Psoas muscle (tissue), 7 donors: ENCODE measurements at regions not wholly inside any gene's neighbourhood (a gene's known extent, or its start where the extent isn't known, plus 50 kb on each side); places are given as distances from the start of the nearest gene placed in this dataset.

Experiments
- ATAC-seq, 4 donors: fragments of 200-7000 bp; cut with Tn5 transposase; one replicate each; pipeline ENCODE4 v1.9.1; 2020; ENCODE audit warnings: moderate library complexity in 3 of 4, mild to moderate bottlenecking in 2 of 4
- DNase-seq, 2 donors: peaks; one replicate each; pipeline ENCODE4 v3.0.0-alpha.2; 2020
- H3K27ac ChIP-seq: fragments of 200-600 bp; one replicate; pipeline ENCODE4 v1.8.0; 2022
- H3K27me3 ChIP-seq, 3 donors: fragments of 200-600 bp in 1 of 3; one replicate each; pipeline versions ENCODE4 v1.6.1 to v1.8.0; 2013 to 2022; ENCODE audit warnings: low read length in 2 of 3, mild to moderate bottlenecking in 2 of 3, moderate library complexity in 1 of 3; ENCODE audit not compliant: insufficient read depth in 3 of 3
- H3K36me3 ChIP-seq, 2 donors: fragments of 200-600 bp in 1 of 2; one replicate each; pipeline versions ENCODE4 v1.6.1 to v1.8.0; 2013 to 2022; ENCODE audit warnings: low read depth in 1 of 2, mild to moderate bottlenecking in 1 of 2, moderate library complexity in 1 of 2; ENCODE audit not compliant: insufficient read depth in 1 of 2
- H3K4me1 ChIP-seq: fragments of 200-600 bp; one replicate; pipeline ENCODE4 v1.8.0; 2022
- H3K4me3 ChIP-seq: fragments of 200-600 bp; one replicate; pipeline ENCODE4 v1.8.0; 2022; ENCODE audit warnings: mild to moderate bottlenecking
- H3K9me3 ChIP-seq: fragments of 200-600 bp; one replicate; pipeline ENCODE4 v1.8.0; 2022
- CTCF ChIP-seq: fragments of 200-600 bp; IDR thresholded peaks from one replicate; pipeline ENCODE4 v1.8.0; 2022; ENCODE audit warnings: antibody characterized with exemption
- WGBS, 3 donors: extraction: QIAGEN DNeasy Blood & Tissue Kit; methylation state at CpG; one replicate each; pipeline versions ENCODE4 v1.1.6 to v1.1.7; 2013; 5-methylcytosine and 5-hydroxymethylcytosine counted together
- intact Hi-C, 2 donors: fragments of 100-400 bp; cut with DNase I; formaldehyde crosslinking; loops; one replicate each; pipeline versions ENCODE4 v1.11.0 to v1.14.2; 2022
- donor health status: healthy with polysubstance abuse.
- donor health status: DM: no; HTN: no; CAD: no; lungs with moderate emphysema.
- donor health status: Bipolar disorder and iron deficiency.
- donor health status: healthy.
- donor health status: DM: yes; HTN: yes; CAD: no.
- donor health status: DM: no; HTN: no; CAD: no.
- donor health status: DM: yes; HTN: yes; CAD: no.

DNA sequence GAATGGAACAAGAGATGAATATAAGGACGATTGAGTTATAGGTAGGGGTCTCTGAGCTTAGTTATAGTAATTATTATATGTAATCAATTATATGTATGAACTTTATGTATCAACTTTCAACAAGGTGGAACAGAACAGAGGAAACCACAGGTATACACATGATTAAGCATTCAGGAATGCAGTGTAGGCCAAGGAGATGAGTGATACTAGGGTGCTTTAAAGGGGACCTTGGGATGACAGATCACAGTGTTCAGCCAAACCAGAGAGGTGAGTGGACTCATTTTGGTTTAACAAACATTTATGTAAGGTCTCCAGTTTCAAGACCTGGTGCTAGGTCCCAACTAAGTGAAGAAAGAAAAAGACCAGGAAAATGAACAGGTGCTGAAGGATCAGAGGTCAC, 895.5 kb downstream of the ROBO2 start:
- WGBS, 3 donors = 79 to 95% (median 86%) methylated on average over 1 of the region's 1 CpG
- no peaks in the 10 kb centered on the region for H3K27me3 ChIP-seq
- no peaks in the 10 kb centered on the region for H3K36me3 ChIP-seq
- no peaks in the 10 kb centered on the region for H3K9me3 ChIP-seq
- DNase-seq = no peak
- no peak for ATAC-seq
- TF ChIP-seq CTCF = no peak
- H3K27ac ChIP-seq = no peak overlapping the region
- intact Hi-C loops = no loop called here
- no peak overlapping the region for H3K4me3 ChIP-seq
- H3K4me1 ChIP-seq = no peaks in the 10 kb centered on the region

- intact Hi-C loops = no loop called here
- no peak for DNase-seq
- Histone ChIP-seq H3K27ac (no peak overlapping the region), H3K27me3 (no peaks in the 10 kb centered on the region), H3K36me3 (no peaks in the 10 kb centered on the region), H3K4me3 (no peak overlapping the region), H3K9me3 (no peaks in the 10 kb centered on the region), H3K4me1 (no peaks in the 10 kb centered on the region)
- TF ChIP-seq CTCF = no peak
- WGBS, 3 donors = 38 to 44% (median 39%) methylated on average over 1 of the region's 1 CpG
- no peak for ATAC-seq
Measured at GRCh38 chr3:77939726-77940125, 899.8 kb downstream of the ROBO2 start.

GRCh38 chr3:77943598-77943997, 903.7 kb downstream of the ROBO2 start:
- DNase-seq (no peak), ATAC-seq (no peak)
- 78 to 90% (median 88%) methylated on average over 4 of the region's 4 CpGs for WGBS, 3 donors
- intact Hi-C loops = no loop called here
- H3K27ac ChIP-seq = no peak overlapping the region
- H3K4me3 ChIP-seq = no peak overlapping the region
- no peak for TF ChIP-seq CTCF
- H3K4me1 ChIP-seq = no peaks in the 10 kb centered on the region
- no peaks in the 10 kb centered on the region for H3K36me3 ChIP-seq
- no peaks in the 10 kb centered on the region for H3K27me3 ChIP-seq
- no peaks in the 10 kb centered on the region for H3K9me3 ChIP-seq

DNA sequence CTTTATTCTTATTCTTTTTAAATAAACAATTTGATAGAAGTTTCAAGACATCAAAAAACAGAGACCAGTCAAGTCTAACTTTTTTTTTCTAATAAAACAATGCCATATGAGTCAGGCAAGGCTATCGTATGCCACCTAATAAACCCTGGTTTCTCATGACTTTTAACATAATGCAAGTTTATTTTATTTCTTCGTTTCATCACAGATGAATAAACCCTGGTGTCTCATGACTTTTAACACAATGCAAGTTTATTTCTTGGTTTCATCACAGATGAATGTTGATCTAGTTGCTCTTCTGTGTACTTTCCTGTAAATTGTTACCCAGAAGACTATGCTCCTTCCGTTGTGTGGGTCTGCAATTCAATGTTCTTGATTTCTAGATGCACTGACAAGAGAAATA, 905.4 kb downstream of the ROBO2 start:
- H3K4me1 ChIP-seq = no peaks in the 10 kb centered on the region
- TF ChIP-seq CTCF = no peak
- no peaks in the 10 kb centered on the region for H3K27me3 ChIP-seq
- no peak overlapping the region for H3K27ac ChIP-seq
- no peak overlapping the region for H3K4me3 ChIP-seq
- DNase-seq (no peak), ATAC-seq (no peak)
- WGBS, 3 donors = 76 to 95% (median 93%) methylated on average over 3 of the region's 3 CpGs
- intact Hi-C loops = no loop called here
- H3K9me3 ChIP-seq = no peaks in the 10 kb centered on the region
- H3K36me3 ChIP-seq = no peaks in the 10 kb centered on the region

- no peak for ATAC-seq
- no peak for TF ChIP-seq CTCF
- no peak for DNase-seq
- Histone ChIP-seq H3K27ac (no peak overlapping the region), H3K9me3 (no peaks in the 10 kb centered on the region), H3K4me1 (no peaks in the 10 kb centered on the region), H3K36me3 (no peaks in the 10 kb centered on the region), H3K27me3 (no peaks in the 10 kb centered on the region), H3K4me3 (no peak overlapping the region)
- intact Hi-C loops = no loop called here
Measured at GRCh38 chr3:77947671-77948070, 907.8 kb downstream of the ROBO2 start.
